GM23248 (cell line): ENCODE measurements at regions not wholly inside any gene's neighbourhood (a gene's known extent, or its start where the extent isn't known, plus 50 kb on each side); places are given as distances from the start of the nearest gene placed in this dataset.

ENCODE experiments used
- EZH2 ChIP-seq: fragments of 200-600 bp; sonication (generic); IDR thresholded peaks from 2 replicates; pipeline ENCODE4 v1.6.1; 2018; ENCODE audit warnings: antibody characterized with exemption, mild to moderate bottlenecking; ENCODE audit not compliant: insufficient read depth, poor library complexity, severe bottlenecking
- EZH2phosphoT487 ChIP-seq: fragments of 200-600 bp; sonication (generic); IDR thresholded peaks from 2 replicates; pipeline ENCODE4 v1.6.1; 2018; ENCODE audit warnings: antibody characterized with exemption, moderate library complexity, mild to moderate bottlenecking, low read depth; ENCODE audit not compliant: insufficient read depth

DNA sequence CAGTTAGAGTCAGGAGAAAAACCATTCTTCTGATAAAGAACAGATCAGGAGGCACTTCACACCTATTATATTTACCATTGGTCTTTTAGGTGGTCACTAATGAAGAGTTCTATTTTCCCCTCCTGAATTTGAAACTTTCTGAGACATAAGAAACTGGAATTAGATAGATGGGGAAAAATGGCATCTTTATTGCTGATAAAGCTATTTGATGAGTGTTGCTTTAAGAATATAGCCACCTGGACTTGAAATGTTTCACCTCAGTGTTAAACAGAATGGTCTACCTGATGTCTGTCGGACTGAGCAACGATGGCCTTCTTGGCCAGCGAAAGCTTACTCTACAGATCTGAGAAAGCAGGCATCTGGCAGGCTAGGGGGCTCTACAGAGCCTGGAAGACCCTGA, 107.0 kb downstream of the SLITRK5 start:
- TF ChIP-seq EZH2 (no peak), EZH2phosphoT487 (no peak)
